PC-9 (cell line): ENCODE measurements at regions not wholly inside any gene's neighbourhood (a gene's known extent, or its start where the extent isn't known, plus 50 kb on each side); places are given as distances from the start of the nearest gene placed in this dataset.

Experiments used
- BruUV-seq: library from RNA; stranded (reverse); fragments of 400-500 nt; replicated peaks from 2 replicates; lab custom pipeline; 2021; lab: Mats Ljungman, UMichigan
- CTCF ChIA-PET: fragments of 300-600 bp; sonication (Branson Sonifier 250); formaldehyde crosslinking; loops from one replicate; lab custom pipeline; 2022; ENCODE audit warnings: antibody characterized with exemption; lab: Charles Lee
- POLR2A ChIA-PET: fragments of 300-600 bp; sonication (Branson Sonifier 250); formaldehyde crosslinking; loops from one replicate; lab custom pipeline; 2022; ENCODE audit warnings: antibody characterized with exemption; ENCODE audit not compliant: unreplicated experiment; lab: Charles Lee
- DNase-seq, 2 experiments: peaks; one replicate each; pipeline versions ENCODE4 v3.0.0 to v3.0.0-alpha.2; 2015 to 2022; ENCODE audit warnings: mixed read lengths in 1 of 2
- H2AFZ ChIP-seq: fragments of 200-600 bp; sonication (generic); 2 replicates; pipeline ENCODE4 v1.8.1; 2017; ENCODE audit warnings: antibody characterized with exemption
- H3F3A ChIP-seq: fragments of 200-600 bp; sonication (generic); 2 replicates; pipeline ENCODE4 v1.8.1; 2017; ENCODE audit warnings: antibody characterized with exemption, mild to moderate bottlenecking, low read depth; ENCODE audit not compliant: insufficient read depth
- H3K27ac ChIP-seq: fragments of 200-600 bp; sonication (generic); 2 replicates; pipeline ENCODE4 v1.6.1; 2016; ENCODE audit warnings: mixed run types
- H3K27me3 ChIP-seq: fragments of 200-600 bp; sonication (generic); 2 replicates; pipeline ENCODE4 v1.6.1; 2016; ENCODE audit warnings: low read depth, mixed run types; ENCODE audit not compliant: insufficient read depth
- H3K36me3 ChIP-seq: fragments of 200-600 bp; sonication (generic); 2 replicates; pipeline ENCODE4 v1.6.1; 2016; ENCODE audit warnings: low read depth, mixed run types
- H3K4me1 ChIP-seq: fragments of 200-600 bp; sonication (generic); replicated peaks from 2 replicates; pipeline ENCODE4 v1.6.1; 2016; ENCODE audit warnings: mixed run types; ENCODE audit not compliant: insufficient read depth
- H3K4me2 ChIP-seq: fragments of 200-600 bp; sonication (generic); 2 replicates; pipeline ENCODE4 v1.6.1; 2017; ENCODE audit warnings: mixed run types
- H3K4me3 ChIP-seq: fragments of 200-600 bp; sonication (generic); 2 replicates; pipeline ENCODE4 v1.6.1; 2016; ENCODE audit warnings: mixed run types
- H3K79me2 ChIP-seq: fragments of 200-600 bp; sonication (generic); 2 replicates; pipeline ENCODE4 v1.6.1; 2017; ENCODE audit warnings: low read depth, mixed run types
- H3K9me2 ChIP-seq: fragments of 200-600 bp; sonication (generic); 2 replicates; pipeline ENCODE4 v1.8.1; 2017; ENCODE audit warnings: mild to moderate bottlenecking; ENCODE audit not compliant: insufficient read depth
- H3K9me3 ChIP-seq: fragments of 200-600 bp; sonication (generic); 2 replicates; pipeline ENCODE4 v1.8.1; 2016; ENCODE audit warnings: low read depth; ENCODE audit not compliant: insufficient read depth
- H4K20me1 ChIP-seq: fragments of 200-600 bp; sonication (generic); 2 replicates; pipeline ENCODE4 v1.8.1; 2017; ENCODE audit not compliant: insufficient read depth
- CTCF ChIP-seq: fragments of 200-600 bp; sonication (generic); conservative IDR thresholded peaks from 2 replicates; pipeline ENCODE4 v1.6.1; 2017; ENCODE audit warnings: mixed run types, antibody characterized with exemption, mild to moderate bottlenecking, moderate library complexity
- EZH2 ChIP-seq: fragments of 200-600 bp; sonication (generic); IDR thresholded peaks from 2 replicates; pipeline ENCODE4 v1.8.0; 2017; ENCODE audit warnings: antibody characterized with exemption, low read depth
- intact Hi-C: fragments of 100-400 bp; cut with micrococcal nuclease; formaldehyde crosslinking; loops from one replicate; pipeline ENCODE4 v1.10.0; 2022; ENCODE audit not compliant: unreplicated experiment

- H3K9me2 ChIP-seq: no peaks in the 10 kb centered on the region
- no peaks in the 10 kb centered on the region for H4K20me1 ChIP-seq
- H2AFZ ChIP-seq: no peak overlapping the region
- no peaks in the 10 kb centered on the region for H3K9me3 ChIP-seq
- no peaks in the 10 kb centered on the region for H3K36me3 ChIP-seq
- no peak for TF ChIP-seq CTCF
- no peak for TF ChIP-seq EZH2
- no peaks in the 10 kb centered on the region for H3F3A ChIP-seq
- no peaks in the 10 kb centered on the region for H3K79me2 ChIP-seq
- no peaks in the 10 kb centered on the region for H3K27me3 ChIP-seq
- H3K4me1 ChIP-seq: no peaks in the 10 kb centered on the region
- DNase-seq: no peak
- intact Hi-C loops: no loop called here
- BruUV-seq: no TSS peak
- H3K4me3 ChIP-seq: no peak overlapping the region
- POLR2A ChIA-PET: no interaction called here
- H3K4me2 ChIP-seq: no peak overlapping the region
- CTCF ChIA-PET: no interaction called here
- H3K27ac ChIP-seq: no peak overlapping the region
Measured at GRCh38 chr3:38916706-38917105, 100.7 kb upstream of the SCN10A start.

- TF ChIP-seq EZH2 (no peak), CTCF (no peak)
- no peaks in the 10 kb centered on the region for H3K36me3 ChIP-seq
- peaks cover 5% of the 10 kb centered on the region; the same call in 1 of the 2 replicates for H3K27me3 ChIP-seq
- no peak overlapping the region for H2AFZ ChIP-seq
- H4K20me1 ChIP-seq: no peaks in the 10 kb centered on the region
- H3K9me2 ChIP-seq: no peaks in the 10 kb centered on the region
- POLR2A ChIA-PET: no interaction called here
- no peak overlapping the region for H3K4me2 ChIP-seq
- DNase-seq: no peak
- H3K4me1 ChIP-seq: no peaks in the 10 kb centered on the region
- intact Hi-C loops: no loop called here
- BruUV-seq: no TSS peak
- H3K27ac ChIP-seq: no peak overlapping the region
- CTCF ChIA-PET: no interaction called here
- H3K9me3 ChIP-seq: no peaks in the 10 kb centered on the region
- no peaks in the 10 kb centered on the region for H3F3A ChIP-seq
- H3K4me3 ChIP-seq: no peak overlapping the region
- no peaks in the 10 kb centered on the region for H3K79me2 ChIP-seq
Measured at GRCh38 chr3:38907426-38907825, 91.4 kb upstream of the SCN10A start.

GRCh38 chr3:38890426-38890825 lies 74.4 kb upstream of the SCN10A start:
- no peaks in the 10 kb centered on the region for H3K4me1 ChIP-seq
- H3K27me3 ChIP-seq: peaks cover 2% of the 10 kb centered on the region; the same call in 1 of the 2 replicates
- no peaks in the 10 kb centered on the region for H4K20me1 ChIP-seq
- no peak overlapping the region for H3K4me3 ChIP-seq
- H2AFZ ChIP-seq: no peak overlapping the region
- CTCF ChIA-PET: no interaction called here
- POLR2A ChIA-PET: no interaction called here
- H3F3A ChIP-seq: no peaks in the 10 kb centered on the region
- H3K9me3 ChIP-seq: no peaks in the 10 kb centered on the region
- H3K36me3 ChIP-seq: no peaks in the 10 kb centered on the region
- H3K27ac ChIP-seq: no peak overlapping the region
- no peak for DNase-seq
- TF ChIP-seq CTCF: no peak
- TF ChIP-seq EZH2: no peak
- no peaks in the 10 kb centered on the region for H3K79me2 ChIP-seq
- no peak overlapping the region for H3K4me2 ChIP-seq
- intact Hi-C loops: no loop called here
- no TSS peak for BruUV-seq
- H3K9me2 ChIP-seq: no peaks in the 10 kb centered on the region
